Spleen (tissue), 11 donors: ENCODE measurements at regions not wholly inside any gene's neighbourhood (a gene's known extent, or its start where the extent isn't known, plus 50 kb on each side); places are given as distances from the start of the nearest gene placed in this dataset.
A peak's percentile ranks its signal among the peaks of the same experiment; 100 is the strongest.

Experiments
- DNase-seq: peaks from one replicate; pipeline ENCODE4 v3.0.0-alpha.2; 2020
- H3K27ac ChIP-seq, 8 donors: fragments of 200-600 bp; sonication (generic) in 7 of 8; 1 replicate in 4 of 8; 2 replicates in 4 of 8; pipeline versions ENCODE4 v1.5.0 to v1.8.0; 2016 to 2021; ENCODE audit warnings: inconsistent platforms in 4 of 8, mild to moderate bottlenecking in 4 of 8, moderate library complexity in 1 of 8
- H3K27me3 ChIP-seq, 7 donors: fragments of 200-600 bp; sonication (generic) in 6 of 7; replicated peaks in 1 of 7; 1 replicate in 4 of 7; 2 replicates in 3 of 7; pipeline versions ENCODE4 v1.5.0 to v1.8.0; 2016 to 2021; ENCODE audit warnings: inconsistent platforms in 3 of 7, mild to moderate bottlenecking in 1 of 7
- H3K36me3 ChIP-seq, 6 donors: fragments of 200-600 bp; sonication (generic) in 5 of 6; 1 replicate in 4 of 6; 2 replicates in 2 of 6; pipeline versions ENCODE4 v1.5.0 to v1.8.0; 2016 to 2021; ENCODE audit warnings: inconsistent platforms in 2 of 6
- H3K4me1 ChIP-seq, 6 donors: fragments of 200-600 bp; sonication (generic) in 5 of 6; 1 replicate in 3 of 6; 2 replicates in 3 of 6; pipeline versions ENCODE4 v1.5.0 to v1.8.0; 2016 to 2021; ENCODE audit warnings: inconsistent platforms in 3 of 6
- H3K4me3 ChIP-seq, 8 donors: fragments of 200-600 bp; sonication (generic) in 7 of 8; 1 replicate in 4 of 8; 2 replicates in 4 of 8; pipeline versions ENCODE4 v1.5.0 to v1.8.0; 2016 to 2021; ENCODE audit warnings: inconsistent platforms in 4 of 8, mild to moderate bottlenecking in 4 of 8, moderate library complexity in 2 of 8
- H3K9me3 ChIP-seq, 8 donors: fragments of 200-600 bp; sonication (generic) in 7 of 8; 1 replicate in 4 of 8; 2 replicates in 4 of 8; pipeline versions ENCODE4 v1.5.0 to v1.8.0; 2016 to 2021; ENCODE audit warnings: inconsistent platforms in 4 of 8
- POLR2A ChIP-seq, 3 donors: fragments of 450-650 bp; IDR thresholded peaks; one replicate each; pipeline ENCODE4 v1.5.1; 2017; ENCODE audit warnings: antibody characterized with exemption in 3 of 3, mild to moderate bottlenecking in 1 of 3
- POLR2AphosphoS5 ChIP-seq, 3 donors: sonication (generic); formaldehyde crosslinking; IDR thresholded peaks; one replicate each; pipeline ENCODE4 v1.5.1; 2017; ENCODE audit warnings: antibody characterized with exemption in 3 of 3
- WGBS, 5 donors: extraction: QIAGEN DNeasy Blood & Tissue Kit in 3 of 5; methylation state at CpG; one replicate each; pipeline versions ENCODE4 v1.1.5 to v1.1.7; 2013 to 2018; 5-methylcytosine and 5-hydroxymethylcytosine counted together
- intact Hi-C: fragments of 100-400 bp; cut with DNase I; formaldehyde crosslinking; loops from one replicate; pipeline ENCODE4 v1.15.0; 2023; ENCODE audit warnings: low total_unique reads
- TF ChIP-seq, protein P1 (sequence below), 11 experiments: fragments of 200-600 bp in 7 of 11; fragments of 450-650 bp in 4 of 11; sonication (generic) in 4 of 11; IDR thresholded peaks in 8 of 11; conservative IDR thresholded peaks in 3 of 11; 1 replicate in 7 of 11; 2 replicates in 4 of 11; pipeline versions ENCODE4 v1.4.0 to v1.8.0; 2016 to 2021; ENCODE audit warnings: antibody characterized with exemption in 11 of 11, inconsistent platforms in 4 of 11, mild to moderate bottlenecking in 1 of 11
- donor health status: healthy with polysubstance abuse.
- donor health status: DM: no; HTN: no; CAD: no; lungs with moderate emphysema.
- donor health status: DM: no; HTN: no; CAD: no.
- donor health status: Bipolar disorder and iron deficiency.
- donor health status: healthy.
- donor health status: DM: no; HTN: no; CAD: no.
- donor health status: DM: yes; HTN: yes; CAD: no.

DNA sequence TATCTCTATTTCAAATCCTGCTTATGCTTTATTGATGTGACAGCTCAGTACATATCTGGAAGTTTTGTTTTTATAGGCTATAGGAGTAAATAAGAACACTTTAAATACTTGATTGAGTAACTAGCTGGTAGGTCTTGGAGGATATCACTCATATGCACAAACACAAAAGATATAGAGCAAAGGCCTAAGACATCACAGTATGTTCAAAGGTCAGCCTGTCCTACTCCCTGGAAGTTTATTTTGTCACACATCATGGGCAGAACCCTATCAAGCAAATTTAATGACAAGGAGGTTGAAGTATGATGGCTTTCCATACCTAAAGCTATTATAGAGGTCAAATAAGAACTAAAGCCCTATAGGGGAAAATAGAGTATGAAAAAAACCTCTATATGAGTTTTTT is 70.0 kb upstream of the MS4A8 start:
- intact Hi-C loops: no loop called here
- H3K27me3 ChIP-seq: no peaks in the 10 kb centered on the region
- TF ChIP-seq, protein P1, sequence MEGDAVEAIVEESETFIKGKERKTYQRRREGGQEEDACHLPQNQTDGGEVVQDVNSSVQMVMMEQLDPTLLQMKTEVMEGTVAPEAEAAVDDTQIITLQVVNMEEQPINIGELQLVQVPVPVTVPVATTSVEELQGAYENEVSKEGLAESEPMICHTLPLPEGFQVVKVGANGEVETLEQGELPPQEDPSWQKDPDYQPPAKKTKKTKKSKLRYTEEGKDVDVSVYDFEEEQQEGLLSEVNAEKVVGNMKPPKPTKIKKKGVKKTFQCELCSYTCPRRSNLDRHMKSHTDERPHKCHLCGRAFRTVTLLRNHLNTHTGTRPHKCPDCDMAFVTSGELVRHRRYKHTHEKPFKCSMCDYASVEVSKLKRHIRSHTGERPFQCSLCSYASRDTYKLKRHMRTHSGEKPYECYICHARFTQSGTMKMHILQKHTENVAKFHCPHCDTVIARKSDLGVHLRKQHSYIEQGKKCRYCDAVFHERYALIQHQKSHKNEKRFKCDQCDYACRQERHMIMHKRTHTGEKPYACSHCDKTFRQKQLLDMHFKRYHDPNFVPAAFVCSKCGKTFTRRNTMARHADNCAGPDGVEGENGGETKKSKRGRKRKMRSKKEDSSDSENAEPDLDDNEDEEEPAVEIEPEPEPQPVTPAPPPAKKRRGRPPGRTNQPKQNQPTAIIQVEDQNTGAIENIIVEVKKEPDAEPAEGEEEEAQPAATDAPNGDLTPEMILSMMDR (IDR thresholded peaks at IDR 0.05 in 8 of 11, conservative IDR thresholded peaks at IDR 0.05 in 3 of 11): no peak
- TF ChIP-seq POLR2A (IDR thresholded peaks at IDR 0.05): no peak
- no peak for TF ChIP-seq POLR2AphosphoS5 (IDR thresholded peaks at IDR 0.05)
- peaks cover 0 to under 1% (median 0%) of the 10 kb centered on the region in 8 donors for H3K9me3 ChIP-seq
- H3K27ac ChIP-seq: no peak overlapping the region
- H3K36me3 ChIP-seq: no peaks in the 10 kb centered on the region
- DNase-seq: no peak
- H3K4me3 ChIP-seq: no peak overlapping the region
- H3K4me1 ChIP-seq: peaks cover 0 to 34% (median 3%) of the 10 kb centered on the region in 6 donors

DNA sequence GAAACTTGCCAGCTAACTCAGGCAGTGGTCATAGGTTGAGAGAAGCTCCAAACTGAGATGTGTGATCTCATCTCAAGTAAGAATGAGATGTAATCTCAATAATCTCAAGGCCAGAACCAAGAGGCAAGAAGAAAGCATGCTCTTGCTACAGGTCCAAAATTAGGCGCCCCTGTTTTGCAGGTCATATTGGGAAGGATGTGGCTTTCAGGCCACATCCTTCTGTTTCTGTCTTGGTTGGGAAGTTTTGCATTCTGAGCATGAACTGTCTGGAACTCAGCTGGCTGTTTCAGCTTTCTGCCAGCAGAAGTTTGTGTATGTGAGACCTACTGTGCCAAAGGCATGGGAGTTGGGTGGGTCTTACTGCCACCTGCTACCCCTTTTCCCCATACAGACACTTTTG is 67.5 kb upstream of the MS4A8 start:
- TF ChIP-seq, protein P1 (IDR thresholded peaks at IDR 0.05 in 8 of 11, conservative IDR thresholded peaks at IDR 0.05 in 3 of 11): no peak
- TF ChIP-seq POLR2A (IDR thresholded peaks at IDR 0.05) (no peak), POLR2AphosphoS5 (IDR thresholded peaks at IDR 0.05) (no peak)
- Histone ChIP-seq H3K4me3 (no peak overlapping the region), H3K27ac (no peak overlapping the region), H3K4me1 (peaks cover 0 to 34% (median 3%) of the 10 kb centered on the region in 6 donors), H3K9me3 (peaks cover 0 to 13% (median 8%) of the 10 kb centered on the region in 8 donors), H3K36me3 (no peaks in the 10 kb centered on the region), H3K27me3 (no peaks in the 10 kb centered on the region)
- 7 to 50% (median 33%) methylated on average over 1 of the region's 1 CpG for WGBS, 5 donors
- intact Hi-C loops: no loop called here
- DNase-seq: no peak

GRCh38 chr11:60633645-60634044 is 65.8 kb upstream of the MS4A8 start:
- WGBS, 5 donors: 16 to 50% (median 20%) methylated on average over 1 of the region's 1 CpG
- TF ChIP-seq, protein P1 (IDR thresholded peaks at IDR 0.05 in 8 of 11, conservative IDR thresholded peaks at IDR 0.05 in 3 of 11): no peak
- TF ChIP-seq POLR2AphosphoS5 (IDR thresholded peaks at IDR 0.05) (no peak), POLR2A (IDR thresholded peaks at IDR 0.05) (no peak)
- Histone ChIP-seq H3K27ac (no peak overlapping the region), H3K36me3 (no peaks in the 10 kb centered on the region), H3K4me3 (no peak overlapping the region), H3K27me3 (peaks cover 0 to 3% (median 0%) of the 10 kb centered on the region in 7 donors), H3K9me3 (peaks cover 0 to 13% (median 8%) of the 10 kb centered on the region in 8 donors), H3K4me1 (peaks cover 0 to 34% (median 3%) of the 10 kb centered on the region in 6 donors)
- DNase-seq: no peak
- intact Hi-C loops: no loop called here

GRCh38 chr11:60634126-60634525 is 65.3 kb upstream of the MS4A8 start:
- H3K4me1 ChIP-seq: peaks cover 0 to 34% (median 3%) of the 10 kb centered on the region in 6 donors
- no peak overlapping the region for H3K27ac ChIP-seq
- no peak for DNase-seq
- H3K4me3 ChIP-seq: no peak overlapping the region
- H3K9me3 ChIP-seq: peaks cover 0 to 13% (median 8%) of the 10 kb centered on the region in 8 donors
- H3K27me3 ChIP-seq: peaks cover 0 to 3% (median 0%) of the 10 kb centered on the region in 7 donors
- 39 to 78% (median 43%) methylated on average over 2 of the region's 2 CpGs for WGBS, 5 donors
- intact Hi-C loops: no loop called here
- no peaks in the 10 kb centered on the region for H3K36me3 ChIP-seq
- TF ChIP-seq POLR2A (IDR thresholded peaks at IDR 0.05) (no peak), POLR2AphosphoS5 (IDR thresholded peaks at IDR 0.05) (no peak)
- TF ChIP-seq, protein P1 (IDR thresholded peaks at IDR 0.05 in 8 of 11, conservative IDR thresholded peaks at IDR 0.05 in 3 of 11): peak in 4 of 11 experiments; percentile 8 to 42 (median 30)
